Caco-2 (cell line): ENCODE measurements at regions not wholly inside any gene's neighbourhood (a gene's known extent, or its start where the extent isn't known, plus 50 kb on each side); places are given as distances from the start of the nearest gene placed in this dataset.
"Not testable (repeated sequence)": the region's sequence is repeated elsewhere in the genome, so short reads cannot be mapped to it uniquely, and the experiment has no call there.

Experiments
- BruUV-seq: library from RNA; stranded (reverse); fragments of 400-500 nt; replicated peaks from 2 replicates; lab custom pipeline; 2021; lab: Mats Ljungman, UMichigan
- CTCF ChIA-PET: fragments of 300-600 bp; sonication (Branson Sonifier 250); formaldehyde crosslinking; loops from one replicate; lab custom pipeline; 2022; ENCODE audit warnings: antibody characterized with exemption; lab: Charles Lee
- POLR2A ChIA-PET: fragments of 300-600 bp; sonication (Branson Sonifier 250); formaldehyde crosslinking; loops from one replicate; lab custom pipeline; 2022; ENCODE audit warnings: antibody characterized with exemption; lab: Charles Lee
- DNase-seq, 2 experiments: peaks; one replicate each; pipeline versions ENCODE4 v3.0.0 to v3.0.0-alpha.2; 2020 to 2022
- H3K27me3 ChIP-seq: replicated peaks from 2 replicates; pipeline ENCODE4 v1.6.0; 2011; ENCODE audit warnings: low read length; ENCODE audit not compliant: control insufficient read depth, insufficient read depth
- H3K36me3 ChIP-seq: 2 replicates; pipeline ENCODE4 v1.5.1; 2011; ENCODE audit warnings: low read length; ENCODE audit not compliant: control insufficient read depth, insufficient read depth
- H3K4me1 ChIP-seq: fragments of 250-450 bp; sonication (Bioruptor Pico); 2 replicates; pipeline ENCODE4 v1.5.1; 2020; ENCODE audit warnings: mild to moderate bottlenecking
- H3K4me3 ChIP-seq: 2 replicates; pipeline ENCODE4 v1.5.1; 2011; ENCODE audit warnings: low read depth, mild to moderate bottlenecking, control low read depth, low read length
- H3K9me3 ChIP-seq: fragments of 250-450 bp; sonication (Bioruptor Pico); 2 replicates; pipeline ENCODE4 v1.5.1; 2020; ENCODE audit warnings: mild to moderate bottlenecking, moderate library complexity
- H3K27ac Mint-ChIP-seq: one replicate; pipeline ENCODE4 v1.8.0; 2022; ENCODE audit warnings: mixed read lengths; ENCODE audit not compliant: unreplicated experiment
- H3K27me3 Mint-ChIP-seq: one replicate; pipeline ENCODE4 v1.8.0; 2022; ENCODE audit warnings: mixed read lengths; ENCODE audit not compliant: insufficient read depth, unreplicated experiment
- H3K36me3 Mint-ChIP-seq: one replicate; pipeline ENCODE4 v1.8.0; 2022; ENCODE audit warnings: mild to moderate bottlenecking, mixed read lengths; ENCODE audit not compliant: insufficient read depth, unreplicated experiment
- H3K4me1 Mint-ChIP-seq: one replicate; pipeline ENCODE4 v1.8.0; 2022; ENCODE audit warnings: low read depth, mixed read lengths; ENCODE audit not compliant: unreplicated experiment
- H3K4me3 Mint-ChIP-seq: one replicate; pipeline ENCODE4 v1.8.0; 2022; ENCODE audit warnings: mild to moderate bottlenecking, moderate library complexity, mixed read lengths; ENCODE audit not compliant: unreplicated experiment
- H3K9me3 Mint-ChIP-seq: one replicate; pipeline ENCODE4 v1.8.0; 2022; ENCODE audit warnings: mixed read lengths; ENCODE audit not compliant: unreplicated experiment
- intact Hi-C: fragments of 100-400 bp; cut with micrococcal nuclease; formaldehyde crosslinking; loops from one replicate; pipeline ENCODE4 v1.10.0; 2022; ENCODE audit not compliant: unreplicated experiment
- TF ChIP-seq, protein P1 (sequence below), 2 experiments: fragments of 200-600 bp in 1 of 2; IDR thresholded peaks; 1 replicate in 1 of 2; 2 replicates in 1 of 2; pipeline versions ENCODE4 v1.5.1 to v1.8.0; 2011 to 2022; ENCODE audit warnings: antibody characterized with exemption in 1 of 2, control low read depth in 1 of 2, inconsistent platforms in 1 of 2, low read depth in 1 of 2, low read length in 1 of 2, mild to moderate bottlenecking in 1 of 2, moderate library complexity in 1 of 2; ENCODE audit not compliant: insufficient read depth in 1 of 2, severe bottlenecking in 1 of 2, unreplicated experiment in 1 of 2

DNA sequence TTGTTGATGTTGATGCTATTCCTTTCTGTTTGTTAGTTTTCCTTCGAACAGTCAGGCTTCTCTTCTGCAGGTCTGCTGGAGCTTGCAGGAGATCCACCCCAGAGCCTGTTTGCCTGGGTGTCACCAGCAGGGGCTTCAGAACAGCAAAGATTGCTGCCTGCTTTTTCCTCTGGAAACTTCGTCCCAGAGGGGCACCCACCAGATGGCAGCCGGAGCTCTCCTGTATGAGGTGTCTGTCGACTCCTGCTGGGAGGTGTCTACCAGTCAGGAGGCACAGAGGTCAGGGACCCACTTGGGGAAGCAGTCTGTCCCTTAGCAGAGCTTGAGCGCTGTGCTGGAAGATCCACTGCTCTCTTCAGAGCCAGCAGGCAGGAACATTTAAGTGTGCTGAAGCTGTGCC lies 303.2 kb downstream of the ZIC1 start:
- ChIA-PET CTCF (no interaction called here), POLR2A (no interaction called here)
- DNase-seq, result no peak
- no peak overlapping the region for H3K4me3 Mint-ChIP-seq
- TF ChIP-seq, protein P1, sequence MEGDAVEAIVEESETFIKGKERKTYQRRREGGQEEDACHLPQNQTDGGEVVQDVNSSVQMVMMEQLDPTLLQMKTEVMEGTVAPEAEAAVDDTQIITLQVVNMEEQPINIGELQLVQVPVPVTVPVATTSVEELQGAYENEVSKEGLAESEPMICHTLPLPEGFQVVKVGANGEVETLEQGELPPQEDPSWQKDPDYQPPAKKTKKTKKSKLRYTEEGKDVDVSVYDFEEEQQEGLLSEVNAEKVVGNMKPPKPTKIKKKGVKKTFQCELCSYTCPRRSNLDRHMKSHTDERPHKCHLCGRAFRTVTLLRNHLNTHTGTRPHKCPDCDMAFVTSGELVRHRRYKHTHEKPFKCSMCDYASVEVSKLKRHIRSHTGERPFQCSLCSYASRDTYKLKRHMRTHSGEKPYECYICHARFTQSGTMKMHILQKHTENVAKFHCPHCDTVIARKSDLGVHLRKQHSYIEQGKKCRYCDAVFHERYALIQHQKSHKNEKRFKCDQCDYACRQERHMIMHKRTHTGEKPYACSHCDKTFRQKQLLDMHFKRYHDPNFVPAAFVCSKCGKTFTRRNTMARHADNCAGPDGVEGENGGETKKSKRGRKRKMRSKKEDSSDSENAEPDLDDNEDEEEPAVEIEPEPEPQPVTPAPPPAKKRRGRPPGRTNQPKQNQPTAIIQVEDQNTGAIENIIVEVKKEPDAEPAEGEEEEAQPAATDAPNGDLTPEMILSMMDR (IDR thresholded peaks at IDR 0.05; ENCODE audit: insufficient read depth in 1 of 2, low read depth in 1 of 2, low read length in 1 of 2, severe bottlenecking in 1 of 2, unreplicated experiment in 1 of 2), result no peak
- H3K27me3 Mint-ChIP-seq, result no peaks in the 10 kb centered on the region
- no TSS peak for BruUV-seq
- intact Hi-C loops, result no loop called here
- no peak overlapping the region for H3K27ac Mint-ChIP-seq
- no peaks in the 10 kb centered on the region for H3K36me3 ChIP-seq
- H3K36me3 Mint-ChIP-seq, result no peaks in the 10 kb centered on the region
- no peaks in the 10 kb centered on the region for H3K9me3 Mint-ChIP-seq
- no peaks in the 10 kb centered on the region for H3K9me3 ChIP-seq
- no peaks in the 10 kb centered on the region for H3K4me1 Mint-ChIP-seq
- H3K4me3 ChIP-seq, result no peak overlapping the region
- no peaks in the 10 kb centered on the region for H3K27me3 ChIP-seq
- no peaks in the 10 kb centered on the region for H3K4me1 ChIP-seq

DNA sequence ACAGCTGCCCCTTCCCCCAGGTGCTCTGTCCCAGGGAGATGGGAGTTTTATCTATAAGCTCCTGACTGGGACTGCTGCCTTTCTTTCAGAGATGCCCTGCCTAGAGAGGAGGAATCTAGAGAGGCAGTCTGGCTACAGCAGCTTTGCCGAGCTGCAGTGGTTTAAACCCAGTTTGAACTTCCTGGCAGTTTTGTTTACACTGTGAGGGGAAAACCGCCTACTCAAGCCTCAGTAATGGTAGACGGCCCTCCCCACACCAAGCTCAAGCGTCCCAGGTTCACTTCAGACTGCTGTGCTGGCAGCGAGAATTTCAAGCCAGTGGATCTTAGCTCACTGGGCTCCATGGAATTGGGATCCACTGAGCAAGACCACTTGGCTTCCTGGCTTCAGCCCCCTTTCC lies 303.6 kb downstream of the ZIC1 start:
- H3K4me1 ChIP-seq, POLR2A ChIA-PET, H3K9me3 ChIP-seq, intact Hi-C loops, DNase-seq, H3K27me3 ChIP-seq, BruUV-seq, H3K36me3 Mint-ChIP-seq, H3K4me1 Mint-ChIP-seq, CTCF ChIA-PET, H3K27me3 Mint-ChIP-seq, H3K9me3 Mint-ChIP-seq, H3K36me3 ChIP-seq, H3K27ac Mint-ChIP-seq, H3K4me3 Mint-ChIP-seq, H3K4me3 ChIP-seq: not testable (repeated sequence)

DNA sequence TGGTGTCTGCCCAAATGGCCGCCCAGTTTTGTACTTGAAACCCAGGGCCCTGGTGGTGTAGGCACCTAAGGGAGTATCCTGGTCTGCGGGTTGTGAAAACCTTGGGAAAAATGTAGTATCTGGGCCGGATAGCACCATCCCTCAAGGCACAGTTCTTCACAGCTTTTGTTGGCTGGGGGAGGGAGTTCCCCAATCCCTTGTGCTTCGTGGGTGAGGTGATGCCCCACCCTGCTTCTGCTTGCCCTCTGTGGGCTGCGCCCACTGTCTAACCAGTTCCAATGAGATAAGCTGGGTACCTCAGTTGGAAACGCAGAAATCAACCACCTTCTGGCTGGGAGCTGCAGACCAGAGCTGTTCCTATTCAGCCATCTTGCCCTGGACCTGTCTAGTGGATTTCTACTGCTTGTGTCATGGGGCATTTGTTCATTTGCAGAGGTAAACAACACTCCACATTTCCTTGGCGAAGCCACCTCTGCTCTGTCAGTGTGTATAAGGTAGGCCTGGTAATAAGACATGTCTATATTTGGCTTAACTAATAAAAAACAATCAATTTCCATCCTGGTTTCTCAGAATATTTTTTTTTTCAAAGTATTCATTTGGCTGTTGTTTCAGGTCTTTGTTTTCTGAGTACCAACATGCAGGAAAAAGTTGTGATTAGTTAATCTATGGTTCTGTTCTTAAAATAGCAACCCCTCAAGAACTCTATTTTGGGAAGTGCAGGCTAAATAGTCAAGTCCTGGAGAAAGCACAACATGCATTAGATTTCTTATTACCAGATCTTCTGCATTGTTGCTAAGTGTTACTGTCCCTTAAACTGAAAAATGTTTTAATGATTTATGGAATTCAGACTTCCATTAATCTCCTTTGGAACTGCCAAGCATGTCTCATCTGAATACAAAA lies 304.3 kb downstream of the ZIC1 start:
- H3K4me3 Mint-ChIP-seq, result no peak overlapping the region
- Histone ChIP-seq H3K4me1 (no peaks in the 10 kb centered on the region), H3K4me3 (no peak overlapping the region), H3K27me3 (no peaks in the 10 kb centered on the region), H3K36me3 (no peaks in the 10 kb centered on the region), H3K9me3 (no peaks in the 10 kb centered on the region)
- H3K9me3 Mint-ChIP-seq, result no peaks in the 10 kb centered on the region
- H3K27me3 Mint-ChIP-seq, result no peaks in the 10 kb centered on the region
- CTCF ChIA-PET, result no interaction called here
- no peak for DNase-seq
- intact Hi-C loops, result no loop called here
- BruUV-seq, result no TSS peak
- POLR2A ChIA-PET, result no interaction called here
- H3K4me1 Mint-ChIP-seq, result no peaks in the 10 kb centered on the region
- TF ChIP-seq, protein P1 (IDR thresholded peaks at IDR 0.05; ENCODE audit: insufficient read depth in 1 of 2, low read depth in 1 of 2, low read length in 1 of 2, severe bottlenecking in 1 of 2, unreplicated experiment in 1 of 2), result no peak
- no peaks in the 10 kb centered on the region for H3K36me3 Mint-ChIP-seq
- H3K27ac Mint-ChIP-seq, result no peak overlapping the region
